ENCODE measurements at regions not wholly inside any gene's neighbourhood (a gene's known extent, or its start where the extent isn't known, plus 50 kb on each side); places are given as distances from the start of the nearest gene placed in this dataset.

DNA sequence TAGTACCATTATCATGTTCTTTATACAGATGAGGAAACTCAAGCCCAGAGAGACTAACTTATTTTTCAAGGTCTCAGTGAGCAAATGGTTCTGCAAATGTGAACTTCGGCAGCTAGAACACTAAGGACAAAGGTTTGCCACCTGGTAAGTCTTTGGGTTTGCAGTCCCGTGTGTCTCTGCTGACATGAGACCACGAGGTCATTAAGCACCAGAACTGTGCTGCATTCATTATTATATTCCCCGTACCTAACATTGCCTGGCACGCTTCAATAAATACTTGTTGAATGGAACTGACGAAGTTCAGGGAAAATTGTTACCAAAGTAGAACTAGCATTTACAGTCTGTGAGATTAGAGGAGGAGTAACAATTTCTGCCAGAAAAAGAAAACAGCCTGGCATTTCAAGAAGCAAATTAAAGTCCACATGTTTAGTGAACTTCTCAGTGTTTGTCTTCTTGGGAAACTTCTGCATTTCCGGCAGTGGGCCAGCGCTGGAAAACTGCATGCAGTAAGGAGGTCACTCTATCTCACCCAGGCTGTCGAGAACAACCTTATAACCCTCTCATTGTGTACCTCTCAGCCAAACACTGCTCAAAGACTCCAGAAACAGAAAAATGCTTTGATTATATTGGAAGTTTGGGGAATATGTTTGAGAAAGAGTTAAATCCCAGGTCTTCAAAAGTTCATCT, 67.4 kb upstream of the CPEB2 start:
- TF ChIP-seq, protein P1, sequence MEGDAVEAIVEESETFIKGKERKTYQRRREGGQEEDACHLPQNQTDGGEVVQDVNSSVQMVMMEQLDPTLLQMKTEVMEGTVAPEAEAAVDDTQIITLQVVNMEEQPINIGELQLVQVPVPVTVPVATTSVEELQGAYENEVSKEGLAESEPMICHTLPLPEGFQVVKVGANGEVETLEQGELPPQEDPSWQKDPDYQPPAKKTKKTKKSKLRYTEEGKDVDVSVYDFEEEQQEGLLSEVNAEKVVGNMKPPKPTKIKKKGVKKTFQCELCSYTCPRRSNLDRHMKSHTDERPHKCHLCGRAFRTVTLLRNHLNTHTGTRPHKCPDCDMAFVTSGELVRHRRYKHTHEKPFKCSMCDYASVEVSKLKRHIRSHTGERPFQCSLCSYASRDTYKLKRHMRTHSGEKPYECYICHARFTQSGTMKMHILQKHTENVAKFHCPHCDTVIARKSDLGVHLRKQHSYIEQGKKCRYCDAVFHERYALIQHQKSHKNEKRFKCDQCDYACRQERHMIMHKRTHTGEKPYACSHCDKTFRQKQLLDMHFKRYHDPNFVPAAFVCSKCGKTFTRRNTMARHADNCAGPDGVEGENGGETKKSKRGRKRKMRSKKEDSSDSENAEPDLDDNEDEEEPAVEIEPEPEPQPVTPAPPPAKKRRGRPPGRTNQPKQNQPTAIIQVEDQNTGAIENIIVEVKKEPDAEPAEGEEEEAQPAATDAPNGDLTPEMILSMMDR (IDR thresholded peaks at IDR 0.05): no peak
- no peak for TF ChIP-seq EP300 (IDR thresholded peaks at IDR 0.05)
- TF ChIP-seq POLR2A (IDR thresholded peaks at IDR 0.05): no peak
